ENCODE measurements at regions not wholly inside any gene's neighbourhood (a gene's known extent, or its start where the extent isn't known, plus 50 kb on each side); places are given as distances from the start of the nearest gene placed in this dataset.

GRCh38 chr11:123253911-123254310, 58.9 kb upstream of the CLMP start:
- no peak for TF ChIP-seq EZH2 (IDR thresholded peaks at IDR 0.05)
- no peak for TF ChIP-seq POLR2AphosphoS5 (IDR thresholded peaks at IDR 0.05; ENCODE audit: borderline replicate concordance, low read depth, low read length)
- no peak for TF ChIP-seq FOXP2 (optimal IDR thresholded peaks at IDR 0.05; ENCODE audit: control extremely low read depth, extremely low read length, insufficient read depth)

Measured in SK-N-MC (cell line).